OCI-LY7 (cell line): ENCODE measurements at regions not wholly inside any gene's neighbourhood (a gene's known extent, or its start where the extent isn't known, plus 50 kb on each side); places are given as distances from the start of the nearest gene placed in this dataset.

Source experiments
- CTCF ChIP-seq: fragments of 200-600 bp; sonication (generic); conservative IDR thresholded peaks from 2 replicates; pipeline ENCODE4 v1.5.1; 2014; ENCODE audit warnings: mild to moderate bottlenecking, antibody characterized with exemption, low read length, moderate library complexity, mixed read lengths
- EZH2phosphoT487 ChIP-seq: fragments of 200-600 bp; sonication (generic); IDR thresholded peaks from 2 replicates; pipeline ENCODE4 v1.6.1; 2018; ENCODE audit warnings: low read depth, borderline replicate concordance, mild to moderate bottlenecking, mixed run types, antibody characterized with exemption, low read length, moderate library complexity, mixed read lengths

GRCh38 chr6:98137391-98137790, 697.0 kb upstream of the POU3F2 start:
- TF ChIP-seq CTCF (no peak), EZH2phosphoT487 (no peak)
